Esophagus squamous epithelium (tissue), 4 donors: ENCODE measurements at regions not wholly inside any gene's neighbourhood (a gene's known extent, or its start where the extent isn't known, plus 50 kb on each side); places are given as distances from the start of the nearest gene placed in this dataset.

ENCODE experiments used
- CTCF ChIP-seq, 6 experiments: fragments of 450-650 bp in 4 of 6; fragments of 200-600 bp in 2 of 6; sonication (generic) in 2 of 6; IDR thresholded peaks; one replicate each; pipeline ENCODE4 v1.5.1; 2016 to 2019; ENCODE audit warnings: antibody characterized with exemption in 6 of 6, mild to moderate bottlenecking in 4 of 6, moderate library complexity in 4 of 6
- POLR2A ChIP-seq, 4 donors: fragments of 450-650 bp; IDR thresholded peaks; one replicate each; pipeline ENCODE4 v1.6.1; 2017; ENCODE audit warnings: antibody characterized with exemption in 4 of 4, mild to moderate bottlenecking in 4 of 4, moderate library complexity in 3 of 4

- no peak for TF ChIP-seq CTCF (IDR thresholded peaks at IDR 0.05)
- TF ChIP-seq POLR2A (IDR thresholded peaks at IDR 0.05), result no peak
Observed at GRCh38 chr1:213538251-213538650, 449.5 kb upstream of the PROX1 start.
